ENCODE measurements at regions not wholly inside any gene's neighbourhood (a gene's known extent, or its start where the extent isn't known, plus 50 kb on each side); places are given as distances from the start of the nearest gene placed in this dataset.

- no peak overlapping the region for H3K4me3 Mint-ChIP-seq
- no peak for ATAC-seq
- no peaks in the 10 kb centered on the region for H3K36me3 Mint-ChIP-seq
- DNase-seq (ENCODE audit: low spot score in 2 of 2) = no peak
- peaks cover 3% of the 10 kb centered on the region for H3K9me3 Mint-ChIP-seq
- no peaks in the 10 kb centered on the region for H3K4me1 Mint-ChIP-seq
- H3K27ac Mint-ChIP-seq = no peak overlapping the region
These were observed 74.5 kb upstream of the LUZP2 start for GRCh38 chr11:24422376-24422775.

- no peak for ATAC-seq
- H3K4me3 Mint-ChIP-seq = no peak overlapping the region
- no peak overlapping the region for H3K27ac Mint-ChIP-seq
- H3K9me3 Mint-ChIP-seq = peaks cover 9% of the 10 kb centered on the region
- H3K36me3 Mint-ChIP-seq = no peaks in the 10 kb centered on the region
- no peaks in the 10 kb centered on the region for H3K4me1 Mint-ChIP-seq
- DNase-seq (ENCODE audit: low spot score in 2 of 2) = no peak
These were observed 59.7 kb upstream of the LUZP2 start for GRCh38 chr11:24437123-24437522.
